NOMO-1 treated with DMSO at 0.1 percent for 48 hours (cell line): ENCODE measurements at regions not wholly inside any gene's neighbourhood (a gene's known extent, or its start where the extent isn't known, plus 50 kb on each side); places are given as distances from the start of the nearest gene placed in this dataset.
"Not testable (repeated sequence)": the region's sequence is repeated elsewhere in the genome, so short reads cannot be mapped to it uniquely, and the experiment has no call there.

Experiments used
- DNase-seq: peaks from one replicate; lab custom pipeline; 2025; ENCODE audit not compliant: unreplicated experiment; lab: John Stamatoyannopoulos, UW

DNA sequence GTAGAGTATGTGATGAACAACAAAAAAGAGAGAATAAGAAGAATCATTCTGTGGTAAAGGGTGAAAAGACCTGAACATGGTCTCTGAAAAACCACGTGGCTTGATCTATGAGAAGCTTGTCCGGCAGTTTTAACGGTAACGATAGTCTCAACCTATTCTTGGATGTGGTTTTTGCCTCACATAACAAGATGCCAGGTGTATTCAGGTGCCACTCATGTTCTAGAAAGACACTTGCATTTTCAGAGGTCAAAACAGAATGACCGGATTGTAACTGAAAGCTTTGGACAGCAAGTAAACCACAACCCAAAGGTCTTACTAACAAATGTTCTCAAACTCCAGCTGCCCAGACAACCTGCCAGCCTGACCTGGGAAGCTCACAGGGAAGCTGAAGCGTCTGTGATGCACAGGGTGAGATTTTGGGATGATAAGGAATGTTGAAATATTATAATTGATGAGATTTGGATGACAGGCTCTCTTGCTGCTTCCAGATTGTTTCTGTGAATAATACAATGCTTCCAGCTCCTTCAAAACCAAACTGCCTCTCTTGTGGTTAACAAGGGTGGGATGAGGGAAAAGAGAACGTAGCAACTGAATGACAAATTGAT is 137.4 kb upstream of the GRB10 start:
- no peak for DNase-seq

DNA sequence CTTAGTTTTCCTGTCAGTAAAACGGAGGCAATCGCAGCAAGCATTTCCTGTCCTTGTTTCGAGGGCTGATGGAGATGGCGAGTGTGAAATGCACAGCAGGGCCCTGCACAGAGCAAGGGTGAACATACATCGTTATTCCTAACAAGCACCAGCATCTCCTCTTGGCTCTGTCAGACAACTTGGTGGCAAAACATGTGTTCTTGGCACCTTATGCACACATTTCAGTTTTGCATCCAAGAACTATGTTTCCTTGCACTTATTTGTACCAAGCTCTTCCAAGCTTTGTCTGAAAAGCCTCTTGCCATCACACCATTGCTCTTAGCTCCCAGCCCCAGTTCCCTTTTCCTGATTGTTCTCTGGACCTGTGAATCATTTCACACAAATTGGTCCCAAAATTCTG is 132.9 kb upstream of the GRB10 start:
- DNase-seq, result no peak

DNA sequence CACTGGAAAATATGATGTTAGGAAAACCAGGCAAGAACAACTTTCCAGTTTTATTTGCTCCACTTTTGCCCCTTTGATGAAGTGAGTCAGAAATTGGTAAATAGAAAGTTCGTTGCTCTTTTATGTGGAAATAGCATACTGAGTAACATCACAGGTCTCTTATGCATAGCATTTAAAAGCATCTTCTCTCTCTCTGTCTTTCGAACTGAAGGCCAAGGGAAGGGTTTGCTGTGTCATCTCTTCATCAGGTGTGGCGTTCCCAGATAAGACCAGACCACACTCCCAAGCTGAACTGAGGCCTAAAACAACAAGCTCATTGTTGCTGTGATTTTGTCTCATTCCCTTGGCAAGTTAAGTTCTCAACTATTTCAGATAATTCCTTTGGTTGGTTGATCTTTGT is 131.8 kb upstream of the GRB10 start:
- DNase-seq, result no peak

DNA sequence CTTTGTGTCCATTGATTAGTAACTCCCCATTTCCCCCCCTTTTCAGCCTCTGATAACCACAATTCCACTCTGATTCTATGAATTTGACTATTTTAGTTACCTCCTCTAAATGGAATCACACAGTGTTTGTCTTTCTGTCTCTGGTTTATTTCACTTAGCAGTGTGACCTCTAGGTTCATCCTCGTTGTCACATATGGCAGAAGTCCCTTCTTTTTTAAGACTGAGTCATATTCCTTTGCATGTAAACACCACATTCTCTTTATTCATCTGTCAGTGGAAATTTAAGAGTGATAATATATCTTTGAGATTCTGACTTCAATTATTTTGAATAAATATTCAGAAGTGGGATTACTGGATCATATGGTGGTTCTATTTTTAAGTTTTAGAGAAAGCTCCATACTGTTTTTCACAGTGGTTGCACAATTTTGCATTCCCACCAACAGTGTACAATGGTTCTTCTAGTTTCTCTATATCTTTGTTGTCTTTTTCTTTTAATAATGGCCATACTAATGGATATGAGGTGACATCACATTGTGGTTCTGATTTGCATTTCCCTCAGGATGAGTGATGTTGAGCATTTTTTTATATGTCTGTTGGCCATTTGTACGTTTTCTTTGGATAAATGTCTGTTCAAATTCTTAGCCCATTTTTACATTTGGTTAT is 126.1 kb upstream of the GRB10 start:
- no peak for DNase-seq

DNA sequence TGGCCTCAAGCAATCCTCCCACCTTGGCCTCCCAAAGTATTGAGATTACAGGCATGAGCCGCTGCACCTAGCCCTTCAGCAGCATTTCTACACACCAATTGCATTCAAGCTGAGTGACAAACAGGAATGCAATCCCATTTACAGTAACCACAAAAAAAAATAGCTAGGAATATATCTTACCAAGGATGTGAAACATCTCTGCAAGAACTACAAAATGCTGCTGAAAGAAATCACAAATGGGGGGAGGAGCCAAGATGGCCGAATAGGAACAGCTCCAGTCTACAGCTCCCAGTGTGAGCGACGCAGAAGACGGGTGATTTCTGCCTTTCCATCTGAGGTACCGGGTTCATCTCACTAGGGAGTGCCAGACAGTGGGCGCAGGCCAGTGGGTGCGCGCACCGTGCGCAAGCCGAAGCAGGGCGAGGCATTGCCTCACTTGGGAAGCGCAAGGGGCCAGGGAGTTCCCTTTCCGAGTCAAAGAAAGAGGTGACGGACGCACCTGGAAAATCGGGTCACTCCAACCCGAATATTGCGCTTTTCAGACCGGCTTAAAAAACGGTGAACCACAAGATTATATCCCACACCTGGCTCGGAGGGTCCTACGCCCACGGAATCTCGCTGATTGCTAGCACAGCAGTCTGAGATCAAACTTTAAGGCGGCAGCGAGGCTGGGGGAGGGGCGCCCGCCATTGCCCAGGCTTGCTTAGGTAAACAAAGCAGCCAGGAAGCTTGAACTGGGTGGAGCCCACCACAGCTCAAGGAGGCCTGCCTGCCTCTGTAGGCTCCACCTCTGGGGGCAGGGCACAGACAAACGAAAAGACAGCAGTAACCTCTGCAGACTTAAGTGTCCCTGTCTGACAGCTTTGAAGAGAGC is 116.1 kb upstream of the GRB10 start:
- not testable (repeated sequence) for DNase-seq

DNA sequence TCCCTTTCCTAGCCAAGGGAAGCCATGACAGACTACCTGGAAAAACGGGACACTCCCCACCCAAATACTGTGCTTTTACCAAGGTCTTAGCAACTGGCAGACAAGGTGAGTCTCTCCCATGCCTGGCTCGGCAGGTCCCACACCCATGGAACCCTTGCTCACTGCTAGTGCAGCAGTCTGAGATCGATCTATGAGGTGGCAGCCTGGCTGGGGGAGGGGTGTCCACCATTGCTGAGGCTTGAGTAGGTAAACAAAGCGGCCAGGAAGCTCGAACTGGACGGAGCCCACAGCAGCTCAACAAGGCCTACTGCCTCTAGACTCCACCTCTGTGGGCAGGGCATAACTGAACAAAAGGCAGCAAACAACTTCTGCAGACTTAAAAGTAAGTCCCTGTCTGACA is 104.4 kb upstream of the GRB10 start:
- DNase-seq, result not testable (repeated sequence)

DNA sequence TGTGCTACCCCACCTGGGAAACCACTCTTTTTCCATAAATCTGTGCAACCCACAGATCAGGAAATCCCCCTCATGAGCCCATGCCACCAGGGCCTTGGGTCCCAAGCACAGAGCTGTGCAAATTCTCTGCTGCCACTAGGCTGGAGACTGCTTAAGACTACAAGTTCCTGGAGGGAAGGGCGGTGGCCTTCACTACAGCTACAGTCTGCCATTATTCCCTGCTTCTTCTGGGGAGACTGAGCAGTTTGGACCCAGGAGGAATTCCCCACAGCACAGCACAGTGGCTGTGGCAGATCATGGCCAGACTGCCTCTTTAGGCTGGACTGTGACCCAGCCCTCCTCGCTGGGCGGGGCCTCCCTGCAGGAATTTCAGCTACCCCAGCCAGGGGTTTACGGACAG is 89.7 kb upstream of the GRB10 start:
- DNase-seq, result no peak

DNA sequence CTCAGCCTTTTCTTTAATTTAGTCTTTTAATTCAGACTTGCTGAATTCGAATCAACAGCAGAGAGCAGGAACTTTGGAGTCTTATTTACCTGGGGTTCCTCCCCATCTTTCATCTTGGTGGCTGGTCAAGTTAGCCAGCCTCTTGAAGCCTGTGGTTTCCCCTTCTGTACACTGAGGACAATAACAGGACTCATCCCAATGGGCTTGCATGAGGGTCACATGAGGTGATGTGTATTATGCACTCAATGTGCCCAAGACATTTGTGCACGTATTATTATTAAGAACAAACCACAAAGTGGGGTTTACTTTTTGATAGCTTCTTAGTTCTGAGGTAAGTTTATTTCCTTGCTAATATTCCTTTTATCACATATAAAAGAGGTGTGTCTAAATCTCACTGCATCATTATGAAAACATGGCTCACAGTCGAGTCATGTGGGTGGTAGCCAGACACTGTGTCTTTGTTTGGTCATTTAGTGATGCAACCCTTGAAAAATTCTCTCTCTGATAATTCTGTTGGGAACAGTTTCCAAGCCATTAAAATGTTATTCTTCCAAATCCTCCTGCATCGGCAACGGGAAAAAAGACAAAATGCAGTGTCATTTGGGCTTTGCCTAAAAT is 86.5 kb upstream of the GRB10 start:
- no peak for DNase-seq

DNA sequence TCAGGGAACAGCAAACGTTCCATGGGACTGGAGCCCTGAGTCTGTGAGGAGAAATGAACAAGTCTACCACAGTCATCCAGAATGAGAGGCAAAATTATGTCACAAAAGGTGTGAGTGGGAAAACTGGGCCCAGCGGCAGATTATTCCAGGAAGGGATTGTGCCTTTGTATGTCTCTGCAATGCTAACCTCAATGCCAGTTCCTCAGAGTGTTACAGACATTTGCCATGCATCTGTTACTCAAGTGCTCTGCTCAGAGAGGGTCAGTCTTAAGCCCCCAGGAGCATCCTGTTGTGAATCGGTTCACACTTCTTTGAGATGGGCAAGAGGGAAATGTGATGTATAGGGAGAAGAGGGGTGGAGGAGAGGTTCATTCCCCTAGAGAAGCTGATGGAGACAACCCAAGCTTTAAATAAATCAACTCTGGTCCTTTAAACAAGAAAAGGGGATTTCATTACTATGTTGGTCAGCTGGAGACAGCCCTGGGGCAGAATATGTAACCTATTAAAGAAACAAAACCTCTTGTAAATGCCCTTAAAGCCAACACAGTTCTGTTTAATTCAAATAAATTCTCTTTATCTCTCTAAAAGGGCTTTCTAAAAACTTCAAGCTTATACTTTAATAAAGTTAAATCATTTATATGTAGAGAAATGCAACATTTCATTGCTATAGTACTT is 85.9 kb upstream of the GRB10 start:
- no peak for DNase-seq

DNA sequence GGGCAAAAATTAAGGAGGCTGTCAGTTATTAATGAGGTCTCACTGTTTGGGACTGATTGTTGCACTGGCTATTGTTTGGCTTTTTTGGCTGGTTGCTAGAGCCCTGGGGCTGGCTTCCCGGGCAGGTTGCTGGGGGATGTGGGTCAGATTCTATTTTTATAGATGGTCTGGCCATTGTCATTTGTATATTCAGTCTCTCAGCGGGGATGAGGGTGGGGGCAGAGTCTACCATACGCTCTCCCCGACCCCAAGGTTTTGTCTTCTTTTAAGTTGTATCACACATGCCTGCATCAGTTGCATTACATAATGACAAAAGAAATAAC is 84.3 kb upstream of the GRB10 start:
- DNase-seq, result no peak

DNA sequence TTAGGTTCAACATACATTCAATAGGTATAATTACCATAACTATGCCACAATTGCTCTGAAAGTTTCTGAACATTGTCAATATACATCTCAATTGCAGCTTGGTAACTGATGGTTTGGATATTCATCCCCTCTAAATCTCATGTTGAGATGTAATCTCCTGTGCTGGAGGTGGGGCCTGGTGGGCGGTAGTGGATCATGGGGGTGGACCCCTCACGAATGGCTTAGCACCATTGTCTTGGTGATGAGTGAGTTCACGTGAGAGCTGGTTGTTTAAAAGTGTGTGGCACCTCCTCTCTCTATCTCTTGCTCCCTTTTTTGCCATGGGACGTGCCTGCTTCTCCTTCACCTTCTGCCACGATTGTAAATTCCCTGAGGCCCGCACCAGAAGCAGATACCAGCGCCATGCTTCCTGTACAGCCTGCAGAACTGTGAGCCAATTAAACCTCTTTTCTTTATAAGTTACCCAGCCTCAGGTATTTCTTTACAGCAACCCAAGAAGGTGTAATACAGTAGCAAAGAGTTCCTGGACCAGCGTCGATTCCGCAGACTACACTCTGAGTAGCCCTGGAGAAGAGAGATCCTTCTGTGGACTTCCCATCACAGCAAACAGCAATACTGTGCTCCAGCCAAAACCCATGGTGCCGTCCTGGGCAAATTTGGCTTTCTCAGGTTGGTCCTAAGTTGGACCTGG is 83.8 kb upstream of the GRB10 start:
- DNase-seq, result no peak

DNA sequence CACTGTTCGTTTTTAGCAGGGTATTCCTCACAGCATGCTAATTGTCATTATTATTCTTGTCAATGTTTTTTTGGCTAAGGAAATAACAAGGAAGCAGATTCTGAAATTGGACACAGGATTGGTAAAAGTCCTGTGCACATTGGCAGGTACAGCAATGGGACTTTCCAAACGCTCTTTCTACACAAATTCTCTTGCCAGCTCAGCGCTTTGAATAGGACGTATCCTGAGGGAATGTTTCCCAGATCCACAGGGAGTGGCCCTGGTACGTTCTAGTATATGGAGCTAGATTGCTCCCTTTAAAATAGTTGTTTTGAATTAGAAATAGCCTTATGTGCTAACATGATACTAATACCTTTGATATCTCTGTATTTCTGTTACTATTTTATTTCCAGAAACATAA is 82.8 kb upstream of the GRB10 start:
- DNase-seq, result no peak

DNA sequence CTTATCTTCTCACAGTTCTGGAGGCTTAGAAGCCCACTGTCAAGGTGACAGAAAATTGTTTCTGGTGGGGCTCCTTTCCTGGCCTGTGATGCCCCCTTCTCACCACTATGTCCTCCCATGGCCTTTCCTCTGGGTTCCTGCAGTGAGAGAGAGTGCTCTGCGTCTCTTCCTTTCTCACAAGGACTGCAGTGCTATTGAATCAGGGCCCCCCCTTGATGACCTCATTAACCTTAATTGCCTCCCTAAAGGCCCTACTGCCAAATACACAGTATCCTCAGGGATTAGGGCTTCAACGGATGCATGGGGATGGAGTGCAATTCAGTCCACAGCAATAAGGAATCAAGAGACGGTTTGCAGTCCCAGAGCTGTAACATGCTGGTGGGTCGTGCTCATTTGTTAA is 82.0 kb upstream of the GRB10 start:
- DNase-seq, result no peak

DNA sequence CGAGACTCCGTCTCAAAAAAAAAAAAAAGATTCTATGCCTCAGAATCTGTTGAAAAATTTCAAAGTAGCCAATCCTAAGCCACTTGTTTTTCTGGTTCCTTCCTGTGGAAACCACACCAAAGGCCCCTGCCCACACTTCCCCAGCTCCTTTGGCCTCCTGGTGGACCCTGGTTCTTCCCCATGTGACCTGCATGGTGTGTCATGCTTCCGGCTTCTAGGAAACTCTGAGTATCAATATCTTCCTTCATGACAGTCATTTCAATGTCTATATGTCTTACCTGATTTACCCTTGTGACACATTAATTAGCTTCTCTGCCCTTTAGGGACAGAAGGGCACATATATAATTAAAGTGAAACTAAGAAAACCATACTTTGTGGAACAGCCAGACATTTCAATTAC is 80.4 kb upstream of the GRB10 start:
- no peak for DNase-seq

DNA sequence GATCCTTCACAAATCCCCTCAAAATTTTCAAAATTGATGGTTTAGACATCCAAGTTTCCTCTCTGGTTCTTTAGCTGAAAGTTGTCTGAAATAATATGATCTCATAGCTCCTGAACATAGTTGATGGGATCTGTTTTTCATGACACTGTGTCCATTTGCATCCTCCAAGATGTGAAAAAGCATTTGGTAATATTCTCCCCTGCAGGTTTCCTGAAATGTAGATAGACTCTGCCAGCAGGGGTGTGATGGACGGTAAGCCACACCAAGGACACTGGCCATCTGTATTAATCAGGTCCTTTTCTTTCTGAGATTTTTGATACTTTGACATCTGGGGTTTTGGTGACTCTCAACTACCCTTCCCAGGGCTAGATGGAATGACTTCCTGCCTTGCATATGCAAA is 79.6 kb upstream of the GRB10 start:
- no peak for DNase-seq

DNA sequence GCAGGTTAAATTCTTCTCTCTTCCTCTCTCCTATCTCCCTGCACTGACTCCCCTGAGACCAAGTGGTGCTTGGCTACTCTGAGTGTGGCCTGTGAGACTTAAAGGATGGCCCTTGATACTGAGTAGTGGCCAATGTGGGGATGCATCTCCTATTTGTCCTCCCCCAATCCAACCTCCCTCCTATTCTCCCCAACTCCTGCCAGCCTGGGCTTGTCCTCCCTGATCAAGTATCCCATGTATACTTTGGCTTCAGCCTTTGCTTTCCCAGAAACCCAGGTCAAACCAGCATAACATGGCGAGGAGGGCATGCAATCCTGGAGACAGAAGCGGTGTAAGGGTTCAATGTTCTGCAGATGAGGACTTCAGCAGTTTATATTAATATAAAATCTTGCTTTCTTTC is 77.9 kb upstream of the GRB10 start:
- DNase-seq, result no peak

DNA sequence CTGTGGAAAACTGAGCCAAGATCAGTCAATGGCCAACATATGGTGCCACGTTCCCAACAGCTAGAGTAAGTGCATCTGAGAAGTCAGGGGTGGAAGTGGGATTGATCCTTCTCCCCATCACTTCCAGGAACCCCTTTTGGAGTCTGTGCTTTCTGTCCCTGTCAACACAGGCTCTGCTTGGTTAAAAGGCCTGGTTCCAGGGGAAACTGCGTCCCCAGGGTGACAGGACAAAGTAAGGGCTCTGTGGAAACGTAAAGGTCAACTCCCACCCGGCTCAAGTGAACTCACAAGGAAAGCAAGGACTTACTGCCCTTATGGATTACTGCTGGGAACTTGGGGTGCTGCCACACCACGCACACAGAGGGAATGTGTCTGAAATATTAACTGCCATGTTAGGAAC is 77.5 kb upstream of the GRB10 start:
- DNase-seq, result no peak

DNA sequence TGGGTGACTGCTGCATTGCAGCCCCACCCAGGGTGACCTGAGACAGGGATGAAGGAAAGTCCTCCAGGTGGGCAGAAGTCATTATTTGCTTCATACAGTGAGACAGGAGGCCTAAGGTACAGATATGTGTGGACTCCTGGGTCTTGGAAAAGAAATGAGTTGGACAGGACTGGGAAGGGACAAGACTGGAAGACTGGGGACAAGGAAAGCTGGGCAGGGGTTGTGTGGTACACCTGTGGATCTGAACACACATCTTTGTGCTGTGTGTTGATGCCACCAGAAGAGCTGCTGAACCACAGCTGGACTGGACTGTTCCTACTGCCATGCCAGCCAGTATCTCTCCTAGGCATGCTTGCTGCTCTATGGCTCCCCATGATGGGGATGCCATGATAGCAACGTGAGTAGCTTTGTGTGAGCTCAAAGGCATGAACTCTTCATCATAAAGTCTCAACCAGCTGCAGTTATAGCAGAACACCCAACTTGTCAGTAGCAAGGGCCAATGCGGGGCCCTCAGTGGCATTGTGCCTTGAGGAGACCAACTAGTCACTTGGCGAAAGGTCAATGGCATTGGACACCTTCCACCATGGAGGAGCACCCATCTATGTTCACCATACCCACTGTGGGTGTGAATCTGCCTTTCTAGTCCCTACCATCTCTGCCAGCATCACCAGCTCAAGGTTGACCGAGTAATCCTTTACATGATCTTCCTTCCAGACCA is 76.0 kb upstream of the GRB10 start:
- DNase-seq, result no peak

DNA sequence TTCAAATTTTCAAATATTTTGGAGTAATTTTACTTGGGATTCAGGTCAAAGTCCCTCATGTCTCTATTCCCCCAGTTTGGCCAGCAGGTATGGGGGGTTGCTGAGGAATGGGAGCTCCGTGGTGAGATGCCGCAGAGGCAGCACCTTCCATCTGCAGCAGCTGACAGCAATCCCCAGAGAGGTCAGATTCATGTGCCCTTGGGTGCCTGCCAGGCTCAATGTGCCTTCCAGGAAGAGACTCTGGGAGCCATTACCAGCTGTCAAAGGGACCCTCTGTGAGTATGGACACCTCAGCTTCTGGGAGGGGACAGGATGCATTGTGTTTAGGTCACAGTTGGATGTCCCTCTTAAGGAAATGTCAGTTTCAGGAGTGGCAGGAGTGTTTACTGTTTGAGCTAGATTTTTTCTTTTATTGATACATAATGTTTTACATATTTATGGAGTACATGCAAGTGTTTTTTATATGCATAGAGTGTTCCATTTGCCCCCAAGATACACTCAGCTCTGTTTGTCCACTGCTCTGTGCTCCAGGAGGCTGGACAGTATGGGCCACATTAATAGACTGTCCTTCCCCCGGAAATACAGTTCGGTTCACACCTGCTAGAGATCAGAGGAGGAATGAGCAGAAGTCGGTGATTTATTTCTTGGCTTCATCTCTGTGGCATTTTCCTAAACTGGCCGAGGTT is 75.3 kb upstream of the GRB10 start:
- no peak for DNase-seq

DNA sequence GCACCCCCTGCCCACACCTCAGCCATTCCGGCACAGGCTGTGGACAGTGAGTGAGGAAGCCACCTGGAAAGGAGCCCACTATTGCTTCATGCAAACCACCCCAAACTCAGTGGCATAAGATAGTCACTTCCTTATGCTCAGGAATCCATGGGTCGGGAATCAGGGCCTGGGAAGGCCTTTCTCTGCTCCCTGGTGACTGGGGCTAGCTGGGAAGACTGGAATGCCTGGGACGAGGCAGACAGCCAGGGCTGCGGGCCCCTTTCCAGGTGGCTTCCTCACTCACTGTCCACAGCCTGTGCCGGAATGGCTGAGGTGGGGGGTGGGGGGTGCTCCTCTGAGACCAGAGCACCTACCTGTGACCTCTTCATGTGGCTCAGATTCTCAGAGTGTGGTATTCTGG is 74.1 kb upstream of the GRB10 start:
- no peak for DNase-seq
